HG02571 (cell line): ENCODE measurements at regions not wholly inside any gene's neighbourhood (a gene's known extent, or its start where the extent isn't known, plus 50 kb on each side); places are given as distances from the start of the nearest gene placed in this dataset.
"Not testable (repeated sequence)": the region's sequence is repeated elsewhere in the genome, so short reads cannot be mapped to it uniquely, and the experiment has no call there.

Experiments
- ATAC-seq: cut with Tn5 transposase; IDR thresholded peaks from one replicate; pipeline ENCODE4 v1.9.1; 2021; ENCODE audit warnings: mild to moderate bottlenecking, moderate library complexity; ENCODE audit not compliant: unreplicated experiment

- no peak for ATAC-seq
Observed at GRCh38 chr3:115384381-115384780, 237.3 kb upstream of the ZBTB20 start.

DNA sequence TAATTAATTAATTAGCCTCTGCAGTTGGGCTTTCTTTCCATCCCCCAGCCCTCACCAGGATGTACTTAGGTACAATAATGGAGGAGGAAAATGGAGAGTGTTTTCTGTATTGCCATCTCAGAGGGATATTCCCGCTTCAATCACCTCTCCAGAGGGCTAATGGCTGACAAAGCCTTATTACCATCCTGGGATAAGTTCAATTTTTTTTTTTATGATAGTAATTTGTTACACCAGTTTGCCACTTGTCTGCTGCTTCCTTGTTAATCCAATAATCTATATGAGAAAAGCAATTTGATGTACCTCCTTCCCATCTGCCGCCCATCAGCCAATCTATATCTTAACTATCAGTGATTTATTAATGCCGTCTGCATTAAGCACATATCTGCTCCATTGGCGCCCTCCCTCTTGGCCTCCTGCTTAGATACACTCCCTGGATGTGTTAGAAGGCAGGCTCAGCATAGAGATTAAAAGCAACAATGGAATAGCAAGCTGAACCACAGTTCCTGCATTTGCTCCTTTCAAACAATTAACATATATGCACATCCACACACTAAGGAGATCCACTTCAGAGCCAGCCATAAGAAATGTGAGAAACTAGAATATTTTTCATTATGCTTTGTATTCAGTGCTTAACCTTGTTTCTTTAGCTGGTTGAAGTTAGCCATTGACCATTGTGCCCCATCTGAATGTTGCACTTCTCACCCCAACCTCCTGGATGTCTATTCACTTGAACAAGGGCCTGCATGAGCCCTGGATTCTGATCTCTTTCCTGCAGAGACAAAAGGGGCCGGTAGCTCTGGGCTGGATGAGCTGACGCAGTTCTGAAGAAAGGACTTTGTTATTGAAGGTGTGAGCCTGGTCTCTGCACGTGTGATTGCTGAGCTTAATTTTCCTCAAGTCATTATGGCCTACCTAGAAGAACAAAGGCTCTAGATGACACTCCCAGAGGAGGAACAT lies 237.3 kb upstream of the GAP43 start:
- ATAC-seq, result no peak

- no peak for ATAC-seq
Observed at GRCh38 chr3:115388166-115388565, 235.1 kb upstream of the GAP43 start.

GRCh38 chr3:115388811-115389210 lies 234.5 kb upstream of the GAP43 start:
- no peak for ATAC-seq

DNA sequence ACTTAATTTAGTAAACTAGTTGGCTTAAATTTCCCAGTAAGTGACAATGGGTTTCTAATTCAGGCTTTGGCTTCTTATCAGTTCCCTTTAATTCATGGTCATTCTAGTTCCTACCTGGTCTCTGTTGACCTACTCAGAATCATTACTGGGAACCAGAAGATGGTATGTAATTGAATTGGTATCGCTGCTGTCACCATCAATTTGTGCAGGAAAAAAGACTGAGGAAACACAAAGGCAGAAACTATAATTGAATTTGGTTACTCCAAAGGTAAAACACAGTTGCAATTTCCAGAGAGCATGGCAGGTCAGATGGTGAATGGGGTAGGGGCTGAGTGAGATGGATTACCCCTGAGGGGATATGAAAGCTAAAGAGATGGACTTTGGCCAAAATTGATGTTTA lies 226.5 kb upstream of the GAP43 start:
- no peak for ATAC-seq

GRCh38 chr3:115397433-115397832 lies 225.9 kb upstream of the GAP43 start:
- ATAC-seq, result no peak

DNA sequence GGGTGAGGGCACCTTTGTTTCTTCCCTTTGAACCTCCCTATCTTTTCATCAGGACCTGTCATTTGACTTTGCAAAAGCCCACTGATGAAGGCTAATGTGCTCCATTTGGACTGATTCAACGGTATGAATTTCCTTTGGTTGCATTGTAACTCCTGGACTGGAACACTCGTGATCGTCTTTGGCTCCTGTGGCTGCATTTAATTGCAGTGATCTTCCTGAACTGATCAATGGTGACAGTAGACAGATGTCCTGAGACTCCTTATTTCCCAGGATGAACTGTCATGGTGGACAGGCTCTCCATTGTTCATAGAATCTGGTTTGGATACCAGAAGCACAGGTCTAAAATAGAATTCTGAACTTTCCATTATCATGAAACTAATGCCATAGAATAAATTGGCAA lies 224.8 kb upstream of the GAP43 start:
- no peak for ATAC-seq

GRCh38 chr3:115399750-115400149 lies 223.6 kb upstream of the GAP43 start:
- ATAC-seq, result no peak

GRCh38 chr3:115401298-115401697 lies 222.0 kb upstream of the GAP43 start:
- no peak for ATAC-seq

DNA sequence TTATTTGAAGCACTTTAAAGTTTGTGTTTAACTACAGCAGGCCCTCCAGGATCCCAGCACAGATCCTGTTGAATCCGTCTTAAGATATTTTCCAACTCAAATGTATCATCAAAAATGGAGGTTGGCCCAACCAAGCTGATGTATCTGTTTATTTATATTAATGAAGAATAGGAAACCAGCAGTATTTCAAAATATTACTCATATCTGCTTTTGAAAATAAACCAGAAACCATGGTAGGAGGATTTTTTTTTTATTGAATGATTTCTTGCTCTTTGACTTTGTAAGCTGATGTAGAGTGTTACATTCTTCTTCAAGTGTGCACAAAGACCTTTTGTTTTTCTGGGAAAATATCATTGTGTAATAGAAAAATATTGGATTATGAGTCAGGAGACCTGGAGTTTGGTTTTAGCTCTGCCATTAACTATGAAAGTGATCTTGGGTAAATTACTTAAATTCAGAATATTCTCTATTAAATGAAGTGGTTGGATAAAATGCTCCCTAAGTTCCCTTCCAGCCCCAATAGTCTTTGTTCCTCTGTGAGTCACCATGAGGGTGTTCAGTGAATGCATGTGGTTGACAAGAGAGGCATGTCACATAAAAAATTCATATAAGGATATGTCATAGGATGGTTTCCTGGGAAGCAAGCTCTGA lies 221.3 kb upstream of the GAP43 start:
- no peak for ATAC-seq

GRCh38 chr3:115402651-115403050 lies 220.7 kb upstream of the GAP43 start:
- no peak for ATAC-seq

DNA sequence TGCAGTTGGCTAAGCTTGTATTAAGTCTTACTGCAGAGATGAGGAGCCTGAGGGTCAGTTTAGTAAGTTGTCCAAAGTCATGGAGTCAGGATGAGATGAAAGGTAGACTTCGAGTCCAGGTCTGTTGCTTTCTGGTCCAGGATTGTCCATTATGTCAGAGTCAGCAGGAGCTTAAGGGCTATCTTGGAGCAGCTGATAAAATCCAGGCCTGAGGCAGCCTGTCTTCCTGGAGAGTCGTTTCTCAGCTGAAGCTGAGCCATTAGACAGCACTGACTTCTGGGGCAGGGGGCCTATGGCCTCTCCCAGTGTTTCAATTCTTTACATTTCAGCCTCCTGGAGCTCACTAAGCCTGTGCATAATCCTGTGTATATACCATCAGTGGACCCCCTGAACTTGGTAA lies 219.5 kb upstream of the GAP43 start:
- ATAC-seq, result no peak

- no peak for ATAC-seq
Observed at GRCh38 chr3:115409596-115409995, 213.7 kb upstream of the GAP43 start.

DNA sequence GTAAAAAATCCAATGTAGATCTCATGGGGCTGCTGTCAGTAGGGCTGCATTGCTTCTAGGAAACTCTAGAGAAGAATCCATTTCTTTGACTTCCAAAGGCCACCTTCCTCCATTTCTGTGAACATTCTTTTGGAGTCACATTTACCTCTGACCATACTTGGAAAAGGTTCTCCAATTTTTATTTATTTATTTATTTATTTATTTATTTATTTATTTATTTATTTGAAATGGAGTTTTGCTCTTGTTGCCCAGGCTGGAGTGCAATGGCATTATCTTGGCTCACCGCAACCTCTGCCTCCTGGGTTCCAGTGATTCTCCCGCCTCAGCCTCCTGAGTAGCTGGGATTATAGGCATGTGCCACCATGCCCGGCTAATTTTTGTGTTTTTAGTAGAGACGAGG lies 208.7 kb upstream of the GAP43 start:
- ATAC-seq, result not testable (repeated sequence)

DNA sequence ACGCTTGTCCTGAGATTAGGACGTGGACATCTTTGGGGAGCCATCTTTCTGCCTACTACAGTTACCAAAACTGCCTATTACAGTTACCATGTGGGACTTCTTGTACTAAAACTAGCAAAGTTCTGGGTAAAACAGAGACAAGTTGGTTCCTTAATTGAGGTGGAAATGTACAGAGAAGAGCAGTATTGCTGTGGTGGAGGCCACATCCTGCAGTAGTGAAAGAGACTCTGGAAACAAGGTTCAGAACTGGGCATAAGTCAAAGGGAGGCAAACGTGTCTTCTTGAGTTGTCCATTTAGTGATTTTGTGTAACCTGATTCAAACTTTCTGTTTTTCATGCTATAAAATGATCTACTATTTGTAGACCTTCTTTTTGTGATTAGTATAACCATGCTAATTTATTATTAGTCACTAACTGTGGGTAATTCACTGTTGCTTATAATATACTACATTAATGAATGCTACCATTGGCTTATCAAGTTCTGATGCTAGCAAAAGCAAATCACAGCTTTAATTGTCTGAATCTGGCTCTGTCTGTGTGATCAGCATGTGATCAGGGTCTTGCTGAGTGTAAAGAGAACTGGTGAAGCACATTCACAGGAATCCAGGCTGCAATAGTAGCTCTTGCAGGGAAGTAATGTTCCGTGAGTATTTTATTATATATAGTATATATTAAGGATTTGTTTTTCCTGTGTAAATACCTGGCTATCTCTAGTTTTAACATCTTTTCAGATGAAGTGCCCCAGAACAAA lies 207.9 kb upstream of the GAP43 start:
- no peak for ATAC-seq

DNA sequence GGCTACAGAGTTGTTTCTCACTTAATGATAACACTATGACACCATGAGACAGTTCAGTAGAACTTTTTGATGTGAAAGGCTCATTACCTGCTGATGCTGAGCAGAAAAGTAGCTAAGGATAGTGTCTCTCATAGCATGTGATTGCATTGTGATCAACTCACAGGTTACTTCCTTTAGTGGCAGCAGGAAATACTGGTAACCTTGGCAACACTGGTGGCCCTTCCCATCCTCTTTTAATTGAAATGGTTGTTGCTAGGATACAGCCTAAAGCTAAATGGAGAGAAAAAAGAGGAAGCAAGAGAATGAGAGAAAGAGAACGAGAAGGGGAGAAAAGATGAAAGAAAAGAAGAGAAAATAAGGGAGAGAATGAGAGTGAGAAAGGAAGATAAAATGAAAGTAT lies 204.7 kb upstream of the GAP43 start:
- no peak for ATAC-seq

DNA sequence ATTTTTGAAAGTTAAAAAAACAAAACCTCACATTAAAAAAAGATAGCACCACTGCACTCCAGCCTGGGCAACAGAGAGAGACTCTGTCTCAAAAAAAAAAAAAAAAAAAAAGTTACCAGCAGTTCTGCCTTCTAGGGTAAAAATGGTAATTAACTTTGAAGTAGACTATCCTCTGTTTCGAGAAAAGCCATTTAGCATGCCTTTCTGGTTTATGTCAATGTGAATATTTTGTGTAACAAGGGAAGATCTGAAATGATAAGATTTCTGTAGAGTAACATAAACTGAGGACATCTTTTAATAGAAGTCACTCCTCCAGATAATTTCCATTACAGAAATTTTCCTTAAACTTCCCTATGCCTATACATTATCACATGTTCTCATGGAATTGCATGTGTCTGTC lies 203.2 kb upstream of the GAP43 start:
- ATAC-seq, result no peak

DNA sequence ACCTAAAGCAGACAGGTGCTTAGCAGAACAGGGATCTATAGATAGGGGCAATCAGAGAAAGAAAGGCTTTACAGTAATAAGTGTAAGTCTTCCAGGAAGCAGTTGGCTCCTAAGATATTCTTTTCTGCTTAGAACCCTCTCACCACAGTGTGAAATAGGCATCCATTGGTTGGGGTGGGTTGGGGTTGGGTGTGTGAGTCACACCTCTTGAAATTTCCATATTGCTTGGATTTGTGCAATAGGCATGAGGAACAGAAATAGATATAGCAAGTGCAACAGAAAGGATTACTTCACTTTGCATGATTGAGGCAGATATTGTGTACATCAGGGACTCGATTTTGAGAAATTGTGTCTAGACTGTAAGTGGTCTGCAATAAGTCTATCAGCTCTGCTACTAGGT lies 200.1 kb upstream of the GAP43 start:
- no peak for ATAC-seq

DNA sequence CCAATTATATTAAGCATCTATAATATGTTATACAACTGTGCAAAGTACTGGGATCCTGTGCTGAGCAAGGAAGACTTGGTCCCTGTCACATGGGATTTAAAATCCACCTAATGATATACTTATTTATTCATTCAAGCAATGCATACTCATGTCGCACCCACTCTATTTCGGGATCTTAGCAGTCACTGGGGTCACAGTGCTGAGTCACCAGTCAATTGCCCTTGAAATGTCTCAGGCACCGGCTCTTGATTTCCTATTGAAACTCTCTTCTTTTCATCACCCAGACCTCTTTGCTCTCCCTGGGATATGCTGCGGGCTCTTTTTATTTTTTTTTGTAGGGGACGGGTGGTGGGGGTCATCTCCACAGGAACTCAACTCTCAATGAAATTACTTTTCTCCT lies 194.5 kb upstream of the GAP43 start:
- ATAC-seq, result no peak

- no peak for ATAC-seq
Observed at GRCh38 chr3:115436767-115437301, 186.5 kb upstream of the GAP43 start.

GRCh38 chr3:115438799-115439198 lies 184.5 kb upstream of the GAP43 start:
- no peak for ATAC-seq
